ENCODE measurements at regions not wholly inside any gene's neighbourhood (a gene's known extent, or its start where the extent isn't known, plus 50 kb on each side); places are given as distances from the start of the nearest gene placed in this dataset.

DNA sequence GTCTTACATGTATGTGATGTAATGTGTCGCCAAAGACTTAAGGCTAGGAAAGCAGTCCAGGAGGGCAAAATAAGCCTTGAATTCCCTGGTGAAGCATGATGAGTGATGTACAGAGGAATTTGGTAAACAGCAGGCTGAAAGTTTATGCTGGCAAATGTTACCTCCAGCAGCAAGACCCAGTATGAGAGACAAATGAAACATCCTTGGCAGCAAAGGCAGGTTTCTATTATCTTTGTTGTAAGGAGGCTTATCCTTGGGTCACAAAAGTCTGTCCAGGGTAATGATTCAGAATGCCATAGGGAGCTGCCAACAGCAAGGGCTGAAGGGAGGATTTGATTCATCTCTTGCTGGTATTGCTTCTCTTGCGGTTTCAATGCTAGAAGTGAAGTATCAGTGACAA is 75.9 kb upstream of the HTR4 start (continued):
- TF ChIP-seq, protein P1, sequence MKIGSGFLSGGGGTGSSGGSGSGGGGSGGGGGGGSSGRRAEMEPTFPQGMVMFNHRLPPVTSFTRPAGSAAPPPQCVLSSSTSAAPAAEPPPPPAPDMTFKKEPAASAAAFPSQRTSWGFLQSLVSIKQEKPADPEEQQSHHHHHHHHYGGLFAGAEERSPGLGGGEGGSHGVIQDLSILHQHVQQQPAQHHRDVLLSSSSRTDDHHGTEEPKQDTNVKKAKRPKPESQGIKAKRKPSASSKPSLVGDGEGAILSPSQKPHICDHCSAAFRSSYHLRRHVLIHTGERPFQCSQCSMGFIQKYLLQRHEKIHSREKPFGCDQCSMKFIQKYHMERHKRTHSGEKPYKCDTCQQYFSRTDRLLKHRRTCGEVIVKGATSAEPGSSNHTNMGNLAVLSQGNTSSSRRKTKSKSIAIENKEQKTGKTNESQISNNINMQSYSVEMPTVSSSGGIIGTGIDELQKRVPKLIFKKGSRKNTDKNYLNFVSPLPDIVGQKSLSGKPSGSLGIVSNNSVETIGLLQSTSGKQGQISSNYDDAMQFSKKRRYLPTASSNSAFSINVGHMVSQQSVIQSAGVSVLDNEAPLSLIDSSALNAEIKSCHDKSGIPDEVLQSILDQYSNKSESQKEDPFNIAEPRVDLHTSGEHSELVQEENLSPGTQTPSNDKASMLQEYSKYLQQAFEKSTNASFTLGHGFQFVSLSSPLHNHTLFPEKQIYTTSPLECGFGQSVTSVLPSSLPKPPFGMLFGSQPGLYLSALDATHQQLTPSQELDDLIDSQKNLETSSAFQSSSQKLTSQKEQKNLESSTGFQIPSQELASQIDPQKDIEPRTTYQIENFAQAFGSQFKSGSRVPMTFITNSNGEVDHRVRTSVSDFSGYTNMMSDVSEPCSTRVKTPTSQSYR (CRISPR knock-in tag; IDR thresholded peaks at IDR 0.05) = no peak
- TF ChIP-seq EMX1 (CRISPR knock-in tag; IDR thresholded peaks at IDR 0.05) (no peak), ZNF317 (CRISPR knock-in tag; IDR thresholded peaks at IDR 0.05; ENCODE audit: borderline replicate concordance, low read depth) (no peak)
- TF ChIP-seq, protein P2, sequence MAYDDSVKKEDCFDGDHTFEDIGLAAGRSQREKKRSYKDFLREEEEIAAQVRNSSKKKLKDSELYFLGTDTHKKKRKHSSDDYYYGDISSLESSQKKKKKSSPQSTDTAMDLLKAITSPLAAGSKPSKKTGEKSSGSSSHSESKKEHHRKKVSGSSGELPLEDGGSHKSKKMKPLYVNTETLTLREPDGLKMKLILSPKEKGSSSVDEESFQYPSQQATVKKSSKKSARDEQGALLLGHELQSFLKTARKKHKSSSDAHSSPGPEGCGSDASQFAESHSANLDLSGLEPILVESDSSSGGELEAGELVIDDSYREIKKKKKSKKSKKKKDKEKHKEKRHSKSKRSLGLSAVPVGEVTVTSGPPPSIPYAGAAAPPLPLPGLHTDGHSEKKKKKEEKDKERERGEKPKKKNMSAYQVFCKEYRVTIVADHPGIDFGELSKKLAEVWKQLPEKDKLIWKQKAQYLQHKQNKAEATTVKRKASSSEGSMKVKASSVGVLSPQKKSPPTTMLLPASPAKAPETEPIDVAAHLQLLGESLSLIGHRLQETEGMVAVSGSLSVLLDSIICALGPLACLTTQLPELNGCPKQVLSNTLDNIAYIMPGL (CRISPR knock-in tag; IDR thresholded peaks at IDR 0.05) = no peak

DNA sequence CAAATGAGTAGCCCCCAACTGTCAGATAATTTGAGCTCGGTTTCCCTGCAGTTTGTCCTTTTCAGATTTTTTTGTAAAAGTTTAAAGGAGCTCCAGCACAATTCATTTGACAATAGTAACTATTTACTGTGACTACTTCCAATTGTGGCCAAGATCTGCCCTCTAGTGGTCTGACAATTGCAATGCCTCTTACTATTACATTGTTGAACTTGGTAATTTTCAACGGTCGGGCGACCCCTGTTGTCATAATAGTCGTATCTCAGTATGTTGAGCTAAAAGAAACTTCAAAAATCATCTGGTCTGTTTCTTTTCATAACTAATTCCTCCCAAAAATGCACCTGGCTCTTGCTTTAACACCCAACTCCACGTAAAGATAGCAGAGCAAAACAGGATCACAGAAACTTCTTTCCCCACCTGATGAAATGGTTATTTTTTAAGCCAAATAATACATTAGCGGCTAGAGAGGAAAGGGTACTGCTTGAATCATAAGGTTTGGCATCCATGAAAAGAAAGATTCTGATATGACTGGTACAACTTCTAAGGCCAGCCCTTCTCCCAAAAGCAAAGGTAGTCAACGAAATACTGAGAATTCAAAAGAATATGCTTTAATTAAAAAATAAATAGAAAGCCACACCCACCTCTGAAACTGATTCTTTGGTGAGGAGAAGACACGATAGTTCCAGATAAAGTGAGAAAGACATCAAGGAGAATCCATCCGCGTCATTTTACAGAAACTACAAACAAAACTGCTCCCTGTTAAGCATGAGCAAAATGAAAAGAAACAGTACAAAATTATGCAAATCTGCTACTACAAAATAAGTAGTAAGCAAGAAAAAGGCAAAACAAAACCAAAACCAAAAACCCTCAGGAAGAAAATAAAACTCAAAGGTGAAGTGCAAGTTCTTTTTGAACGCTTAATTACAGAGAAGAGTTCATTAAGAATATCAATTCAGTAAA is 76.9 kb upstream of the HTR4 start:
- H3K27me3 Mint-ChIP-seq (ENCODE audit: low read depth) = no peaks in the 10 kb centered on the region
- POLR2A ChIA-PET = interaction anchor here (0.6 to 1.0 kb wide), 2 partner anchors 334 to 461 kb away, joined by 3 read pairs; no protein-coding TSS in a partner anchor
- TF ChIP-seq, protein P3, sequence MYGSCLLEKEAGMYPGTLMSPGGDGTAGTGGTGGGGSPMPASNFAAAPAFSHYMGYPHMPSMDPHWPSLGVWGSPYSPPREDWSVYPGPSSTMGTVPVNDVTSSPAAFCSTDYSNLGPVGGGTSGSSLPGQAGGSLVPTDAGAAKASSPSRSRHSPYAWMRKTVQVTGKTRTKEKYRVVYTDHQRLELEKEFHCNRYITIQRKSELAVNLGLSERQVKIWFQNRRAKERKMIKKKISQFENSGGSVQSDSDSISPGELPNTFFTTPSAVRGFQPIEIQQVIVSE (CRISPR knock-in tag; IDR thresholded peaks at IDR 0.05; ENCODE audit: borderline replicate concordance) = no peak
- TF ChIP-seq GRHL2 (CRISPR knock-in tag; IDR thresholded peaks at IDR 0.05; ENCODE audit: insufficient replicate concordance, severe bottlenecking) = no peak
- TF ChIP-seq, protein P4, sequence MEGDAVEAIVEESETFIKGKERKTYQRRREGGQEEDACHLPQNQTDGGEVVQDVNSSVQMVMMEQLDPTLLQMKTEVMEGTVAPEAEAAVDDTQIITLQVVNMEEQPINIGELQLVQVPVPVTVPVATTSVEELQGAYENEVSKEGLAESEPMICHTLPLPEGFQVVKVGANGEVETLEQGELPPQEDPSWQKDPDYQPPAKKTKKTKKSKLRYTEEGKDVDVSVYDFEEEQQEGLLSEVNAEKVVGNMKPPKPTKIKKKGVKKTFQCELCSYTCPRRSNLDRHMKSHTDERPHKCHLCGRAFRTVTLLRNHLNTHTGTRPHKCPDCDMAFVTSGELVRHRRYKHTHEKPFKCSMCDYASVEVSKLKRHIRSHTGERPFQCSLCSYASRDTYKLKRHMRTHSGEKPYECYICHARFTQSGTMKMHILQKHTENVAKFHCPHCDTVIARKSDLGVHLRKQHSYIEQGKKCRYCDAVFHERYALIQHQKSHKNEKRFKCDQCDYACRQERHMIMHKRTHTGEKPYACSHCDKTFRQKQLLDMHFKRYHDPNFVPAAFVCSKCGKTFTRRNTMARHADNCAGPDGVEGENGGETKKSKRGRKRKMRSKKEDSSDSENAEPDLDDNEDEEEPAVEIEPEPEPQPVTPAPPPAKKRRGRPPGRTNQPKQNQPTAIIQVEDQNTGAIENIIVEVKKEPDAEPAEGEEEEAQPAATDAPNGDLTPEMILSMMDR (IDR thresholded peaks at IDR 0.05) = peak; percentile 64
- ATAC-seq (peak; percentile 77), DNase-seq (ENCODE audit: low spot score) (peak; percentile 59)
- H3K27ac Mint-ChIP-seq = no peak overlapping the region
- H3K9me3 Mint-ChIP-seq = no peaks in the 10 kb centered on the region
- H3K4me3 Mint-ChIP-seq = no peak overlapping the region
- peaks cover 18% of the 10 kb centered on the region for H3K4me1 Mint-ChIP-seq
- CTCF ChIA-PET = interaction anchor here (0.6 to 4.5 kb wide), 131 partner anchors 9 to 784 kb away, joined by 3 to 97 read pairs (median 5); partner anchors contain the start of genes ADRB2 and SH3TC2
- no peaks in the 10 kb centered on the region for H3K36me3 Mint-ChIP-seq

DNA sequence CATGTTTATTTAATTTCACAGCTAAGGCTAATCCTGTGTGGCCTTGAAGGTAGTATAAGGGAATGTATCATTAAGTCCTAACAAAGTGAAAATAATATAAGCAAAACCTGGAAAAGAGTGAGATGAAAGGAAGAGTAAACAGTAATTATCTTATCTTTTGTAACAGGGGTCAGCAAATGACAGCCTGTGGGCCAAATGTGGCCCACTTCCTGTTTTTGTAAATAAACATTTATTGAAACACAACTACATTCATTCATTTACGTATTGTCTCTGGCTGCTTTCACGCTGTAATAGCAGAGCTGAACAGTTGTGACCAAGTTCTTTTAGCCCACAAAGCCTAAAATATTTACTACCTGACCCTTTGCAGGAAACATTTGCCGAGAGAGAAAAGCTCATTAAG is 78.4 kb upstream of the HTR4 start:
- DNase-seq (ENCODE audit: low spot score) (no peak), ATAC-seq (no peak)
- Mint-ChIP-seq H3K36me3 (no peaks in the 10 kb centered on the region), H3K27me3 (ENCODE audit: low read depth) (no peaks in the 10 kb centered on the region), H3K9me3 (no peaks in the 10 kb centered on the region), H3K4me1 (peaks cover 18% of the 10 kb centered on the region), H3K4me3 (no peak overlapping the region), H3K27ac (no peak overlapping the region)
- ChIA-PET CTCF (interaction anchor here (0.5 to 5.4 kb wide), 9 partner anchors 8 to 393 kb away, joined by 3 to 63 read pairs (median 11); no protein-coding TSS in a partner anchor), POLR2A (no interaction called here)
- TF ChIP-seq, protein P5, sequence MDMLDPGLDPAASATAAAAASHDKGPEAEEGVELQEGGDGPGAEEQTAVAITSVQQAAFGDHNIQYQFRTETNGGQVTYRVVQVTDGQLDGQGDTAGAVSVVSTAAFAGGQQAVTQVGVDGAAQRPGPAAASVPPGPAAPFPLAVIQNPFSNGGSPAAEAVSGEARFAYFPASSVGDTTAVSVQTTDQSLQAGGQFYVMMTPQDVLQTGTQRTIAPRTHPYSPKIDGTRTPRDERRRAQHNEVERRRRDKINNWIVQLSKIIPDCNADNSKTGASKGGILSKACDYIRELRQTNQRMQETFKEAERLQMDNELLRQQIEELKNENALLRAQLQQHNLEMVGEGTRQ (CRISPR knock-in tag; IDR thresholded peaks at IDR 0.05) = no peak
- TF ChIP-seq EMX1 (CRISPR knock-in tag; IDR thresholded peaks at IDR 0.05) (no peak), FOXK1 (CRISPR knock-in tag; IDR thresholded peaks at IDR 0.05) (no peak), NFE2L1 (CRISPR knock-in tag; IDR thresholded peaks at IDR 0.05) (no peak), NFYB (CRISPR knock-in tag; conservative IDR thresholded peaks at IDR 0.05; ENCODE audit: low read depth) (no peak), ZNF671 (CRISPR knock-in tag; IDR thresholded peaks at IDR 0.05) (no peak), IRF2 (CRISPR knock-in tag; IDR thresholded peaks at IDR 0.05; ENCODE audit: borderline replicate concordance, low read depth) (no peak), TEAD1 (CRISPR knock-in tag; IDR thresholded peaks at IDR 0.05) (no peak), FOXP1 (CRISPR knock-in tag; IDR thresholded peaks at IDR 0.05; ENCODE audit: borderline replicate concordance) (no peak), OVOL2 (CRISPR knock-in tag; IDR thresholded peaks at IDR 0.05; ENCODE audit: borderline replicate concordance) (no peak)
- TF ChIP-seq, protein P6, sequence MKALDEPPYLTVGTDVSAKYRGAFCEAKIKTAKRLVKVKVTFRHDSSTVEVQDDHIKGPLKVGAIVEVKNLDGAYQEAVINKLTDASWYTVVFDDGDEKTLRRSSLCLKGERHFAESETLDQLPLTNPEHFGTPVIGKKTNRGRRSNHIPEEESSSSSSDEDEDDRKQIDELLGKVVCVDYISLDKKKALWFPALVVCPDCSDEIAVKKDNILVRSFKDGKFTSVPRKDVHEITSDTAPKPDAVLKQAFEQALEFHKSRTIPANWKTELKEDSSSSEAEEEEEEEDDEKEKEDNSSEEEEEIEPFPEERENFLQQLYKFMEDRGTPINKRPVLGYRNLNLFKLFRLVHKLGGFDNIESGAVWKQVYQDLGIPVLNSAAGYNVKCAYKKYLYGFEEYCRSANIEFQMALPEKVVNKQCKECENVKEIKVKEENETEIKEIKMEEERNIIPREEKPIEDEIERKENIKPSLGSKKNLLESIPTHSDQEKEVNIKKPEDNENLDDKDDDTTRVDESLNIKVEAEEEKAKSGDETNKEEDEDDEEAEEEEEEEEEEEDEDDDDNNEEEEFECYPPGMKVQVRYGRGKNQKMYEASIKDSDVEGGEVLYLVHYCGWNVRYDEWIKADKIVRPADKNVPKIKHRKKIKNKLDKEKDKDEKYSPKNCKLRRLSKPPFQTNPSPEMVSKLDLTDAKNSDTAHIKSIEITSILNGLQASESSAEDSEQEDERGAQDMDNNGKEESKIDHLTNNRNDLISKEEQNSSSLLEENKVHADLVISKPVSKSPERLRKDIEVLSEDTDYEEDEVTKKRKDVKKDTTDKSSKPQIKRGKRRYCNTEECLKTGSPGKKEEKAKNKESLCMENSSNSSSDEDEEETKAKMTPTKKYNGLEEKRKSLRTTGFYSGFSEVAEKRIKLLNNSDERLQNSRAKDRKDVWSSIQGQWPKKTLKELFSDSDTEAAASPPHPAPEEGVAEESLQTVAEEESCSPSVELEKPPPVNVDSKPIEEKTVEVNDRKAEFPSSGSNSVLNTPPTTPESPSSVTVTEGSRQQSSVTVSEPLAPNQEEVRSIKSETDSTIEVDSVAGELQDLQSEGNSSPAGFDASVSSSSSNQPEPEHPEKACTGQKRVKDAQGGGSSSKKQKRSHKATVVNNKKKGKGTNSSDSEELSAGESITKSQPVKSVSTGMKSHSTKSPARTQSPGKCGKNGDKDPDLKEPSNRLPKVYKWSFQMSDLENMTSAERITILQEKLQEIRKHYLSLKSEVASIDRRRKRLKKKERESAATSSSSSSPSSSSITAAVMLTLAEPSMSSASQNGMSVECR (CRISPR knock-in tag; IDR thresholded peaks at IDR 0.05; ENCODE audit: borderline replicate concordance) = no peak

All from WTC11 (cell line).